ENCODE measurements at regions not wholly inside any gene's neighbourhood (a gene's known extent, or its start where the extent isn't known, plus 50 kb on each side); places are given as distances from the start of the nearest gene placed in this dataset.
"Not testable (repeated sequence)": the region's sequence is repeated elsewhere in the genome, so short reads cannot be mapped to it uniquely, and the experiment has no call there.

DNA sequence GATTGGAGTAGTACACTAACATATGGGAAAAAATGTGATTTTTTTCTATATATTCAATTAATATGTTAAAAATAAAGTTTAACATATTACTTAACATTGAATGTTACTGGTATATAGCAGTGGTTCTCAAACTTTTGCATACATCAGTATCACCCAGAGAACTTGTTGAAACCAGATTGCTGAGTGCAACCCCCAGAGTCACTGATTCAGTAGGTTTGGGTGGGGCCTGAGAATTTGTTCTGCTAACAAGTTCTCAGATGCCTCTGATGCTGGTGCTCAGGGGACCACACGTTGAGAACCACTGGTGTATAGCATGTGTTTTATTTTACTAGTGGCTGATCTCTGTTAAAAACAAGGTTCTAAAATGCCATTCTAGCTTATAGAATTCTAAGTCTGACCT, 161.9 kb downstream of the HHIPL2 start:
- Histone ChIP-seq H3K9me3 (no peaks in the 10 kb centered on the region), H3K4me1 (ENCODE audit: control insufficient read depth in 1 of 2, insufficient read depth in 1 of 2, low read depth in 1 of 2, low read length in 1 of 2) (no peaks in the 10 kb centered on the region), H3K36me3 (no peaks in the 10 kb centered on the region), H3K27ac (no peak overlapping the region), H3K27me3 (no peaks in the 10 kb centered on the region), H3K4me3 (ENCODE audit: low read depth in 1 of 2, low read length in 1 of 2) (no peak overlapping the region)
- TF ChIP-seq, protein P1, sequence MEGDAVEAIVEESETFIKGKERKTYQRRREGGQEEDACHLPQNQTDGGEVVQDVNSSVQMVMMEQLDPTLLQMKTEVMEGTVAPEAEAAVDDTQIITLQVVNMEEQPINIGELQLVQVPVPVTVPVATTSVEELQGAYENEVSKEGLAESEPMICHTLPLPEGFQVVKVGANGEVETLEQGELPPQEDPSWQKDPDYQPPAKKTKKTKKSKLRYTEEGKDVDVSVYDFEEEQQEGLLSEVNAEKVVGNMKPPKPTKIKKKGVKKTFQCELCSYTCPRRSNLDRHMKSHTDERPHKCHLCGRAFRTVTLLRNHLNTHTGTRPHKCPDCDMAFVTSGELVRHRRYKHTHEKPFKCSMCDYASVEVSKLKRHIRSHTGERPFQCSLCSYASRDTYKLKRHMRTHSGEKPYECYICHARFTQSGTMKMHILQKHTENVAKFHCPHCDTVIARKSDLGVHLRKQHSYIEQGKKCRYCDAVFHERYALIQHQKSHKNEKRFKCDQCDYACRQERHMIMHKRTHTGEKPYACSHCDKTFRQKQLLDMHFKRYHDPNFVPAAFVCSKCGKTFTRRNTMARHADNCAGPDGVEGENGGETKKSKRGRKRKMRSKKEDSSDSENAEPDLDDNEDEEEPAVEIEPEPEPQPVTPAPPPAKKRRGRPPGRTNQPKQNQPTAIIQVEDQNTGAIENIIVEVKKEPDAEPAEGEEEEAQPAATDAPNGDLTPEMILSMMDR (IDR thresholded peaks at IDR 0.05), result no peak

DNA sequence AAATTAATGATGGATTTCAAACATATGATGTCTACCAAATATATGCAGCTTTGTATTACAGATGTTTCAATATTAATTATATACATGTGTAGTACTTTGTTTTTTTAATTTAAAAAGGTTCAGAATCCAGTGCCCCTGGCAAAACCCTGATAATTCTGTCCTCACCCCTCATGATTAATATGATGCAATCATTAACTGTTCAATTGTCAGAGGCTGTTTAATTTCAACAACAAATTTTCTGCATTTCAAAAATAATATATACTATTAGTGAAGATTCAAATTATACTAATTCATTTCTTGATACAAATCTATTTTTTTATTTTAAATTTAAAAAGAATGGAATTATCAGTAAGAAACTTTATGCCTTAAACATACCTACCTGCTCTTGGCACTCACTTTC, 162.6 kb downstream of the HHIPL2 start:
- Histone ChIP-seq H3K27me3 (no peaks in the 10 kb centered on the region), H3K4me3 (ENCODE audit: low read depth in 1 of 2, low read length in 1 of 2) (no peak overlapping the region), H3K36me3 (no peaks in the 10 kb centered on the region), H3K9me3 (no peaks in the 10 kb centered on the region), H3K4me1 (ENCODE audit: control insufficient read depth in 1 of 2, insufficient read depth in 1 of 2, low read depth in 1 of 2, low read length in 1 of 2) (no peaks in the 10 kb centered on the region), H3K27ac (no peak overlapping the region)
- TF ChIP-seq, protein P1 (IDR thresholded peaks at IDR 0.05), result no peak

DNA sequence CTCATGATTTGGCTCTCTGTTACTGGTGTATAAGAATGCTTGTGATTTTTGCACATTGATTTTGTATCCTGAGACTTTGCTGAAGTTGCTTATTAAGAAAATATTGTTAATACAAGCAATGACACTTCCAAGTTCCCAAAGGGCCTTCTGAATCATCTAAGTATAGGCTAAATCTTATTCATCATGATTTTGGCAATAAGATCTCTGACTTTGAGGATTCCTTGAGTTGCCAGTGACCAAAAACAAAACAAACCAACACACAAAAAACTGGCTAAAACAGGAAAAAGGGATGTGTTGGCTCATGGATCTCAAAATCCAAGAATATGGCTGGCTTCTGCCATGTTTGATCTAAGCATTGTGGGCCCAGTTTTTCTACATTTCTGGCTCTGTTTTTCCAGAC, 163.4 kb downstream of the HHIPL2 start:
- Histone ChIP-seq H3K9me3 (no peaks in the 10 kb centered on the region), H3K4me3 (ENCODE audit: low read depth in 1 of 2, low read length in 1 of 2) (no peak overlapping the region), H3K36me3 (no peaks in the 10 kb centered on the region), H3K27ac (no peak overlapping the region), H3K27me3 (no peaks in the 10 kb centered on the region), H3K4me1 (ENCODE audit: control insufficient read depth in 1 of 2, insufficient read depth in 1 of 2, low read depth in 1 of 2, low read length in 1 of 2) (no peaks in the 10 kb centered on the region)
- TF ChIP-seq, protein P1 (IDR thresholded peaks at IDR 0.05), result no peak

DNA sequence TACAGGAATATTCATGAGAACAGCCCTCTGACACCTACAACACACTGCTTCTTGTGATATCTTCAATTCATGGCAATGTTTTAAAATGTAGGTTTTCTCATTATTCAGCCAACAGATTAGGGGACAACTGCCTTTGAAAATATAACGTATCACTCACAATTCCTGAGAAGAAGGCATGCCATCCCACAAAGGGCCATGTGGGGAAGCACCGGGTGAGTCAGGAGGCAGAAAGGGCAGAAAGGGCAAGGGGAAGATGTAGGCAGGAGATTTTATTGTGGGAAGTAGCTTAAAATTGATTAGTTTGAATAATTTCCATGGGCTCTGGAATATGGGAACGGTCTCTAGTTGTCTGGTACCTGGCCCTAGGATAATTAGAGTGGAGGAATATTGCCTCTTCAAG, 165.7 kb downstream of the HHIPL2 start:
- no peak overlapping the region for H3K4me3 ChIP-seq (ENCODE audit: low read depth in 1 of 2, low read length in 1 of 2)
- H3K27ac ChIP-seq, result no peak overlapping the region
- H3K36me3 ChIP-seq, result no peaks in the 10 kb centered on the region
- no peaks in the 10 kb centered on the region for H3K4me1 ChIP-seq (ENCODE audit: control insufficient read depth in 1 of 2, insufficient read depth in 1 of 2, low read depth in 1 of 2, low read length in 1 of 2)
- TF ChIP-seq, protein P1 (IDR thresholded peaks at IDR 0.05), result no peak
- no peaks in the 10 kb centered on the region for H3K27me3 ChIP-seq
- no peaks in the 10 kb centered on the region for H3K9me3 ChIP-seq

DNA sequence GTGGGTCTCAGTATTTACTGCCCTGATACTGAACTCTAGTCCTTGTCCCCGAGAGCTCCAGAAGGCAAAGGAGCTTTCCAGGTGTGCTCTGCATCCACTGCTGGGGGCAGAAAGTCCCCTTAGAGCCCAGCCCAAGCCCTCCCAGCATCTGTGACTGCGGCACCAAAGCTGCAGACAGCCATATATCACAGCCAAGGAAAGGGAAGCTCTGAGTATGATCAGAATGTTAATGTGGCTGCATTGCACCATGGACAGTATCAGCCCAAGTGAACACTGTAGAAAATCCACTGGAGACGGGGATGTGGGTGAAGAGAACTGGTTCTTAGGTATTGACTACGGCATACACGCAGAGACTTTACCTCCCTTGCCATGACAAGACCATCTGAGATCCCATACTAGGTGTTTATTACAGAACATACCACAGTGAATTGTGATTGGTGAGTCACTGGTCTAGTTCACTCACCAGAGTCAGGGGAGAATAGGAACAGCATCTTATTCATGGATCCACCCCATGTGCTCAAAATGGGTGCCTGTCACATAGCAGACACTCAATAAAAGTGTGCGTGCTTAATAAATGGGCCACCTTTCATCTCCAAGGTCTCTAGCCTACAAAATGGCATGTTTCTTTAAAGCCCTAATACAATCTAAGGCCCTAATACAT, 170.3 kb downstream of the HHIPL2 start:
- Histone ChIP-seq H3K4me3 (ENCODE audit: low read depth in 1 of 2, low read length in 1 of 2) (no peak overlapping the region), H3K36me3 (no peaks in the 10 kb centered on the region), H3K4me1 (ENCODE audit: control insufficient read depth in 1 of 2, insufficient read depth in 1 of 2, low read depth in 1 of 2, low read length in 1 of 2) (no peaks in the 10 kb centered on the region), H3K27ac (no peak overlapping the region), H3K9me3 (no peaks in the 10 kb centered on the region), H3K27me3 (no peaks in the 10 kb centered on the region)
- TF ChIP-seq, protein P1 (IDR thresholded peaks at IDR 0.05), result no peak

DNA sequence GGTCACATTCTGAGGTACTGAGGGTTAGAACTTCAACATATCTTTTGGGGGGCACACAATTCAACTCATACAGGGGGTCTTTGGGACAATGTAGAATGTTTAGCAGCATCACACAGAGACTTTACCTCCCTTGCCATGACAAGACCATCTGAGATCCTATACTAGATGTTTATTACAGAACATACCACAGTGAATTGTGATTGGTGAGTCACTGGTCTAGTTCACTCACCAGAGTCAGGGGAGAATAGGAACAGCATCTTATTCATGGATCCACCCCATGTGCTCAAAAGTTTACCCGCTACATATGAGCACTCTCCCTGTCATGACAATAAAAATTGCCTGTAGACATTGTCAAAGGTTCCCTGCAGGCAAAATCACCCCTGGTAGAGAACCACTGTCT, 171.1 kb downstream of the HHIPL2 start:
- H3K9me3 ChIP-seq; H3K4me1 ChIP-seq (ENCODE audit: control insufficient read depth in 1 of 2, insufficient read depth in 1 of 2, low read depth in 1 of 2, low read length in 1 of 2); H3K27me3 ChIP-seq; H3K4me3 ChIP-seq (ENCODE audit: low read depth in 1 of 2, low read length in 1 of 2); H3K27ac ChIP-seq; H3K36me3 ChIP-seq: not testable (repeated sequence)

Data from neutrophil (primary cell).